Common myeloid progenitor, CD34-positive (primary cell): ENCODE measurements at regions not wholly inside any gene's neighbourhood (a gene's known extent, or its start where the extent isn't known, plus 50 kb on each side); places are given as distances from the start of the nearest gene placed in this dataset.

Source experiments
- CTCF ChIA-PET: fragments of 350-600 bp; sonication (Branson Sonifier 250); formaldehyde crosslinking; loops from one replicate; lab custom pipeline; 2021; ENCODE audit warnings: antibody characterized with exemption; lab: Charles Lee
- POLR2A ChIA-PET: fragments of 350-600 bp; sonication (Branson Sonifier 250); formaldehyde crosslinking; loops from one replicate; lab custom pipeline; 2021; ENCODE audit warnings: antibody characterized with exemption; lab: Charles Lee
- DNase-seq, 3 donors: peaks; one replicate each; pipeline versions ENCODE4 v3.0.0 to v3.0.0-alpha.2; 2013
- H3K27ac ChIP-seq, 2 experiments: 1 replicate in 1 of 2; 2 replicates in 1 of 2; pipeline ENCODE4 v1.7.0; 2013; ENCODE audit warnings: inconsistent platforms in 2 of 2, low read length in 2 of 2, mild to moderate bottlenecking in 2 of 2, low read depth in 1 of 2, moderate library complexity in 1 of 2; ENCODE audit not compliant: severe bottlenecking in 2 of 2, insufficient read depth in 1 of 2, poor library complexity in 1 of 2
- H3K27me3 ChIP-seq, 5 experiments: replicated peaks in 2 of 5; 1 replicate in 3 of 5; 2 replicates in 2 of 5; pipeline versions ENCODE4 v1.6.1 to v1.7.0; 2013; ENCODE audit warnings: low read length in 4 of 5, mild to moderate bottlenecking in 2 of 5, moderate library complexity in 2 of 5, inconsistent platforms in 1 of 5; ENCODE audit not compliant: insufficient read depth in 5 of 5, control insufficient read depth in 4 of 5
- H3K36me3 ChIP-seq, 4 experiments: 1 replicate in 2 of 4; 2 replicates in 2 of 4; pipeline versions ENCODE4 v1.6.1 to v1.7.0; 2013; ENCODE audit warnings: low read length in 3 of 4, control low read depth in 1 of 4, mild to moderate bottlenecking in 1 of 4; ENCODE audit not compliant: control insufficient read depth in 4 of 4, insufficient read depth in 4 of 4
- H3K4me1 ChIP-seq, 4 experiments: 1 replicate in 3 of 4; 2 replicates in 1 of 4; pipeline versions ENCODE4 v1.6.1 to v1.7.1; 2013; ENCODE audit warnings: low read length in 3 of 4, mild to moderate bottlenecking in 3 of 4, control low read depth in 1 of 4, inconsistent platforms in 1 of 4, moderate library complexity in 1 of 4; ENCODE audit not compliant: control insufficient read depth in 4 of 4, insufficient read depth in 4 of 4; ENCODE audit errors: control extremely low read depth in 1 of 4
- H3K4me3 ChIP-seq, 7 experiments: 1 replicate in 4 of 7; 2 replicates in 3 of 7; pipeline versions ENCODE4 v1.5.1 to v1.7.0; 2013; ENCODE audit warnings: mild to moderate bottlenecking in 7 of 7, low read length in 6 of 7, moderate library complexity in 6 of 7, inconsistent platforms in 2 of 7, low read depth in 2 of 7, control low read depth in 1 of 7; ENCODE audit not compliant: insufficient read depth in 4 of 7, control insufficient read depth in 1 of 7; ENCODE audit errors: extremely low read depth in 1 of 7
- H3K9me3 ChIP-seq, 5 experiments: 1 replicate in 4 of 5; 2 replicates in 1 of 5; pipeline versions ENCODE4 v1.6.1 to v1.7.1; 2013; ENCODE audit warnings: low read length in 4 of 5, mild to moderate bottlenecking in 2 of 5, inconsistent platforms in 1 of 5, low read depth in 1 of 5, moderate library complexity in 1 of 5; ENCODE audit not compliant: control insufficient read depth in 4 of 5, insufficient read depth in 2 of 5; ENCODE audit errors: control extremely low read depth in 1 of 5
- WGBS: methylation state at CpG from one replicate; pipeline ENCODE4 v1.1.5; 2013; ENCODE audit not compliant: insufficient coverage; 5-methylcytosine and 5-hydroxymethylcytosine counted together

DNA sequence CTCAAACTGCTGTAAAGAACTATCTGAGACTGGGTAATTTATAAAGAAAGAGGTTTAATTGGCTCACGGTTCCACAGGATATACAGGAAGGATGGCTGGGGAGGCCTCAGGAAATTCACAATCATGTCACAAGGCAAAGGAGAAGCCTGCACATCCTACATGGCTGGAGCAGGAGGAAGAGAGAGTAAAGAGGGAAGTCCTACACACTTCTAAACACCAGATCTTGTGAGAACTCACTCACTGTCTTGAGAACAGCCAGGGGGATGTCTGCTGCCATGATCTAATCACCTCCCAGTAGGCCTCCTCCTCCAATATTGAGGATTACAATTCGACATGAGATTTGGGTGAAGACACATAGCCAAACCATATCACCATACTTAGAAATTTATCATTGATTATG lies 1307.0 kb upstream of the GJE1 start:
- no peak for DNase-seq
- no peak overlapping the region for H3K4me3 ChIP-seq
- H3K4me1 ChIP-seq = no peaks in the 10 kb centered on the region
- H3K36me3 ChIP-seq = no peaks in the 10 kb centered on the region
- no peak overlapping the region for H3K27ac ChIP-seq
- H3K27me3 ChIP-seq = no peaks in the 10 kb centered on the region
- WGBS = 0% methylated on average over 1 of the region's 2 CpGs
- POLR2A ChIA-PET = no interaction called here
- CTCF ChIA-PET = no interaction called here
- peaks cover 0 to 4% (median 0%) of the 10 kb centered on the region in 5 experiments for H3K9me3 ChIP-seq

DNA sequence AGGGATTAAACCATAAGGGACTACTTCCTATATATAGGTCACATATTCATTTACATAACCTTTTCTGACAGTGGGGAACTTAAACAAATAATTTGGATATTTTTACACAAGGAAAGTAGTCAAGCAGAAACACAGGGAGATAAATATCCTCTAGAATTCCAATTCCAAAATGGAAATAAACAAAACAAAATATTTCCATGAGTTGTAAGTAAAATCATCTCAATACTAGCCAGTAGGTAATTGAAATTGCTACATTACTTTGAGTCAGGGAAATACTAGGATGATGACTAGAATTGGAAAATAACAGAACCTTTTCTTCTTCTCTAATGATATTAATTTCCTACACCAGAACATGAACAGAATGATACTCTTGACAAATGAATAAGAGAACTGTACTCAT lies 1308.1 kb upstream of the GJE1 start:
- DNase-seq = no peak
- peaks cover 0 to 4% (median 0%) of the 10 kb centered on the region in 5 experiments for H3K9me3 ChIP-seq
- POLR2A ChIA-PET = no interaction called here
- CTCF ChIA-PET = no interaction called here
- no peak overlapping the region for H3K27ac ChIP-seq
- H3K27me3 ChIP-seq = no peaks in the 10 kb centered on the region
- H3K4me3 ChIP-seq = no peak overlapping the region
- no peaks in the 10 kb centered on the region for H3K4me1 ChIP-seq
- H3K36me3 ChIP-seq = no peaks in the 10 kb centered on the region

DNA sequence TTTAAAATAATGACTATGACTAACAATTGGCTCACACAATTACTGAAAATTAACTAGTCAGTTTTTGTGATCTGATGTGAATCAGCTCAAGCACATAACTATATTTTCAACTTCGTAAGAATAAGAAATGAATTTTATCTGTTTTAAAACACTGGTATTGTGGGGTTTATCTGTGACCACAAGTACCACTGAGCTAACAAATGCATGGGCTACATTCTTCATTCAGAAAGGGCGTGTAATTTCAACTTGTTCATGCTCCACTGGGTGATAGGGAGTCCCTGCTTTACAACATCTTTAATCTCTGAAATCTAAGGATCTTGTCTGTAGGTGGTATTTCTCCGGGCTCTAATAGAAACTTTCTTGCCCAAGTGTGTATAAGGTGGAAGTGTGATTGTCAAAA lies 1311.5 kb upstream of the GJE1 start:
- Histone ChIP-seq H3K27me3 (no peaks in the 10 kb centered on the region), H3K36me3 (no peaks in the 10 kb centered on the region), H3K4me1 (no peaks in the 10 kb centered on the region), H3K4me3 (no peak overlapping the region), H3K9me3 (peaks cover 0 to 4% (median 0%) of the 10 kb centered on the region in 5 experiments), H3K27ac (no peak overlapping the region)
- whole genome bisulfite sequencing = 83% methylated on average over 1 of the region's 3 CpGs
- POLR2A ChIA-PET = no interaction called here
- peak in 2 of 3 donors; percentile 32 to 52 for DNase-seq
- CTCF ChIA-PET = no interaction called here

DNA sequence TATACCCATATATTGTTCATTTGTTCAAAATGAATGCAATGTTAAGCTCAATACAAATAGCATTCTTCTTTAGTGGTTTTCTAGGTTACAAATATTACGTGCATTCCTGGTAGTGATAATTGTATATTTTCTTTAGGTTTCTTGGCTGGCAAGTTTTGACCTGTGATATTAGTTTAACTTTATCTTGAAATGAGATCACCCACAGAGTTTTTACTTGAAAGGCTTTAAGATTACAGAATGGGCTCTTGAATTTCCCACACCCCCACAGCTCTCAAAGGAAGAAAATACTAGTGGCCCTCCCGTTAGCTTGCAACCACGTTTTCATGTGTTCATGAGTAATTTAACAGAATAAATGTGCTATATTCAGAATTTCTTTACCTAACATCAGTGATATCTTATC lies 1315.5 kb upstream of the GJE1 start:
- H3K9me3 ChIP-seq = peaks cover 0 to 2% (median 0%) of the 10 kb centered on the region in 5 experiments
- H3K27ac ChIP-seq = no peak overlapping the region
- H3K4me3 ChIP-seq = no peak overlapping the region
- no CpG with 5 or more reads among the region's 3 CpGs for WGBS
- H3K4me1 ChIP-seq = no peaks in the 10 kb centered on the region
- POLR2A ChIA-PET = no interaction called here
- no peaks in the 10 kb centered on the region for H3K36me3 ChIP-seq
- no peaks in the 10 kb centered on the region for H3K27me3 ChIP-seq
- no peak for DNase-seq
- CTCF ChIA-PET = no interaction called here

DNA sequence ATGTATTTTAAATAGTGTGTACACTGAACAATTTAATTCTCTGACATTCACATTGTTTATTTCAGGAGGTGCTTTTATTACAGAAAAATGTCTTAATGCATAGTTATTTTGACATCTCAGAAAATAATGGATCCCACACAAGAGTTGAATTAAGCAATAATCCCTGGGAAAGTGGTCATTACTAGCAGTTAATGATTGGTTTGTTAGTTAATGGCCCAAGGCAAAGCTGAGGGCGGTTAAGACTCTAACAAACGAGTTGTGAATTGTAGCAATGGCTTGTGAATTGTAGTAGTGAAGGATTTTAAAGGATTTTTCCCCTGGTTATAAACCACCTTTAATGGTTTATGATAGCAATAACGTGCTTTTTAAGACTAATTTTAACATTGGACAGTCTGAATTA lies 1316.0 kb upstream of the GJE1 start:
- Histone ChIP-seq H3K36me3 (no peaks in the 10 kb centered on the region), H3K4me3 (no peak overlapping the region), H3K27ac (no peak overlapping the region), H3K9me3 (peaks cover 0 to 2% (median 0%) of the 10 kb centered on the region in 5 experiments), H3K27me3 (no peaks in the 10 kb centered on the region), H3K4me1 (no peaks in the 10 kb centered on the region)
- no peak for DNase-seq
- ChIA-PET POLR2A (no interaction called here), CTCF (no interaction called here)
- 100% methylated on average over 2 of the region's 3 CpGs for WGBS

DNA sequence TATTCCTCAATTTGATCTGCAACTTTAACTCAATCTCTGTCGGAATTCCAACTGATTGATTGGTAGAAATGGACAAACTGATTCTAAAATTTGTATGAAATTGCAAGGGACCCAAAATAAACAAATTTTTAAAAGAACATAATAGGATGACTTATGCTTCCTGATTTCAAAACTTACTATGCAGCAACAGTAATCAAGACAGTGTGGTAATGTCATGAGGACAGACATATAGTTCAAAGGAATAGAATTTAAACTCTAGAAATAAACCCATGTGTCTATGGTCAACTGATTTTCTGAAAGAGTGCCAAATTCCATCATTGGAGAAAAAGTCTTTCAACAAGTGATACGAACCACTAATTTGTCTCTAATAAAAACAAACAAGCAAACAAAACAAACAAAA lies 1320.1 kb upstream of the GJE1 start:
- no CpG with 5 or more reads among the region's 2 CpGs for WGBS
- DNase-seq = peak in 1 of 3 donors; percentile 2
- peaks cover 5 to 15% (median 10%) of the 10 kb centered on the region in 4 experiments for H3K4me1 ChIP-seq
- H3K36me3 ChIP-seq = no peaks in the 10 kb centered on the region
- no peak overlapping the region for H3K4me3 ChIP-seq
- no peak overlapping the region for H3K27ac ChIP-seq
- CTCF ChIA-PET = interaction anchor here (1.5 kb wide), 1 partner anchor 41 kb away, joined by 4 read pairs; no protein-coding TSS in a partner anchor
- peaks cover 0 to 2% (median 0%) of the 10 kb centered on the region in 5 experiments for H3K9me3 ChIP-seq
- POLR2A ChIA-PET = interaction anchor here (0.7 kb wide), 1 partner anchor 1438 kb away, joined by 3 read pairs; the partner anchor contains the start of gene CITED2
- no peaks in the 10 kb centered on the region for H3K27me3 ChIP-seq

DNA sequence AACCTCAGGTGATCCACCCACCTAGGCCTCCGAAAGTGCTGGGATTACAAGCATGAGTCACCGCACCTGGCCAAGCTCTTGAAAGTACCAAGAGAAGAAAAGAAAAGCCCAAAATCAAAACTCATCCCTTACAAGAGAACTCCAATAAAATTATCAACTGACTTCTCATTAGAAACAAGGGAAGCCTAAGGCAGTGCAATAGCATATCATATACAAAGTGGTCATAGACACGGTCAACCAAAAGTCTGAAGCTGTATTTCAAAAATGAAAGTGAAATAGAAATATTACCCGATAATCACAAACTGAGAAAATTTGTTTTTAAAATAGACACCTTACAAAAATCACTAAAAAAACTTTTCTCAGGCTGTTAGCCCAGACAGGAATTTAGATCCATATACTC lies 1321.1 kb upstream of the GJE1 start:
- no peaks in the 10 kb centered on the region for H3K36me3 ChIP-seq
- DNase-seq = peak in 1 of 3 donors; percentile 3
- no peak overlapping the region for H3K27ac ChIP-seq
- ChIA-PET CTCF (no interaction called here), POLR2A (no interaction called here)
- peaks cover 5 to 15% (median 10%) of the 10 kb centered on the region in 4 experiments for H3K4me1 ChIP-seq
- peaks cover 0 to 2% (median 0%) of the 10 kb centered on the region in 5 experiments for H3K9me3 ChIP-seq
- H3K27me3 ChIP-seq = no peaks in the 10 kb centered on the region
- 100% methylated on average over 2 of the region's 4 CpGs for WGBS
- H3K4me3 ChIP-seq = no peak overlapping the region
